VCaP (cell line): ENCODE measurements at regions not wholly inside any gene's neighbourhood (a gene's known extent, or its start where the extent isn't known, plus 50 kb on each side); places are given as distances from the start of the nearest gene placed in this dataset.

Source experiments
- H3K27ac ChIP-seq: fragments of 450-650 bp; 2 replicates; pipeline ENCODE4 v1.5.1; 2017
- TF ChIP-seq, protein P1 (sequence below): fragments of 450-650 bp; conservative IDR thresholded peaks from 2 replicates; pipeline ENCODE4 v1.5.1; 2017; ENCODE audit warnings: mild to moderate bottlenecking, moderate library complexity

DNA sequence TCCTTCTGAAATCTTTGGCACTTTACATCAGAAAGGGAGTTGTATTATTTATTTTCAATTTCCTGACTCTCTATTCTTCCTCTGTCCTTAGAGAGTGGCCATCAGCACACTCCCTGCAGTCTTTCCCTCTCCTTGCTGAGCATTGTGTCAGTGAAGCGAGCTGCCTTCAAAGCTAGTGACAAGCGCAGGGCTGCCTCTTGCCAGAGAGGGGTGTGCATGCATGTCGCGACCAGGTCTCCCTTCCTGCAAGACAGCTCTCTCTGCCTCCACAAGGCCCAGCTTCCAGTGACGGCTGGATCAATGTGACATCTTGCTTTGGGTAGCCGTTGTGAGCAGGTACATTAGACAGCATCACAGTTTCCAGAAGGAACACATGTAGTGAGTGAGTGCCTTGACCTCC is 810.9 kb upstream of the TENM3 start:
- TF ChIP-seq, protein P1, sequence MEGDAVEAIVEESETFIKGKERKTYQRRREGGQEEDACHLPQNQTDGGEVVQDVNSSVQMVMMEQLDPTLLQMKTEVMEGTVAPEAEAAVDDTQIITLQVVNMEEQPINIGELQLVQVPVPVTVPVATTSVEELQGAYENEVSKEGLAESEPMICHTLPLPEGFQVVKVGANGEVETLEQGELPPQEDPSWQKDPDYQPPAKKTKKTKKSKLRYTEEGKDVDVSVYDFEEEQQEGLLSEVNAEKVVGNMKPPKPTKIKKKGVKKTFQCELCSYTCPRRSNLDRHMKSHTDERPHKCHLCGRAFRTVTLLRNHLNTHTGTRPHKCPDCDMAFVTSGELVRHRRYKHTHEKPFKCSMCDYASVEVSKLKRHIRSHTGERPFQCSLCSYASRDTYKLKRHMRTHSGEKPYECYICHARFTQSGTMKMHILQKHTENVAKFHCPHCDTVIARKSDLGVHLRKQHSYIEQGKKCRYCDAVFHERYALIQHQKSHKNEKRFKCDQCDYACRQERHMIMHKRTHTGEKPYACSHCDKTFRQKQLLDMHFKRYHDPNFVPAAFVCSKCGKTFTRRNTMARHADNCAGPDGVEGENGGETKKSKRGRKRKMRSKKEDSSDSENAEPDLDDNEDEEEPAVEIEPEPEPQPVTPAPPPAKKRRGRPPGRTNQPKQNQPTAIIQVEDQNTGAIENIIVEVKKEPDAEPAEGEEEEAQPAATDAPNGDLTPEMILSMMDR: no peak
- no peak overlapping the region for H3K27ac ChIP-seq

DNA sequence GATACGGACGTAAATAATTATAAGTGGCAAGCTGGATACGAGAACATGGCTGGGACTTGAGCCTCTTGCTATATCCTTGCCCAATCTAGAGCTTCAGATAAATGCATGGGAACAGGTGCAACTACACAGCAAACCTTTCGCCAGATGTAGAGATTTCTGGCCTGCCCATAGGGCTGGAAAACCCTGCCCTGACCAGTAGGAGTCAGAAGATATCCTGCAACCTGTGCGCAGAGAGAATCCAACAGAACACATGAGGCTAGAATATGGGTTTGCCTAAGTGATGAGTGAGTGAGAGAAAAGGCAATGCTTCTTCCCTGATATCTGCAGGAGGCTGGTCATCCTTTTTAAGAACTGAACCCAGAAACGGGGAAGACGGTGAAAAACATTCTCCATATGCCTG is 805.3 kb upstream of the TENM3 start:
- TF ChIP-seq, protein P1: no peak
- no peak overlapping the region for H3K27ac ChIP-seq

DNA sequence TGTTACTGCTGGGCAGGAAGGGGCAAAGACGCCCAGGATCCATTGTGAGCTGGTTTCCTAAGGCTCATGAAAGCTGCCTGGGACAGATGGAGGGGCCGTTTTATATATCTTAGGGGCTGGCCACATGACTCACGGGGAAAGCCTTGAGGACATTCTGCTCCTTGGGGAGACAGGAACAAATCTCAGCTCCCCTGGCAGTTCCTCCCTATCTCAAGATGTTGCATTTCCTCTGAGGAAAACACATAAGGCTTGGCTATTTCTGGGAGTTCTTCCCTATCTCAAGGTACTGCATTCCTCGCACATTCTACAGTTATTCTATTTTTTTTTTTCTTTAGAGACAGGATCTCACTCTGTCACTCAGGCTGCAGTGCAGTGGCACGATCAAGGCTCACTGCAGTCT is 804.6 kb upstream of the TENM3 start:
- TF ChIP-seq, protein P1: no peak

DNA sequence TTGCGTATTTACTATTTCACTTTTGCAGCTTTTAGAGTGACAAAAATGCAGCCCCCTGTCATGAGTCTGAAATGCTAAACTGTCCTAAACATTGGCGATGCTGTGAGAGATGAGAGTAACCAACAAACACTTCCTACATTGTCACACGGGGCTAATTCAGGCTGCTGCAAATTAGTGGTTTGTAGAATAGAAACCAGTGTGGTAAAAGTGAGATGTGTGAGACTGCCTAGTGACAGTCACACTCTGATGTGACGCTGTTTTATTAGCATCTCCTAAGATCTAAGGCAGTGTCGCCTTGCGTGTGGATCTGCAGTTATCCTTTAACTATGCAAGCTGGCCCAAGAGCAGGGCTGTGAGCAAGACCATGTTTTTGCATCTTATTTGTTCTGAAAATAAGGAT is 800.2 kb upstream of the TENM3 start:
- H3K27ac ChIP-seq: no peak overlapping the region
- TF ChIP-seq, protein P1: no peak

More for the DNA sequence above, 804.6 kb upstream of the TENM3 start:
- no peak overlapping the region for H3K27ac ChIP-seq

DNA sequence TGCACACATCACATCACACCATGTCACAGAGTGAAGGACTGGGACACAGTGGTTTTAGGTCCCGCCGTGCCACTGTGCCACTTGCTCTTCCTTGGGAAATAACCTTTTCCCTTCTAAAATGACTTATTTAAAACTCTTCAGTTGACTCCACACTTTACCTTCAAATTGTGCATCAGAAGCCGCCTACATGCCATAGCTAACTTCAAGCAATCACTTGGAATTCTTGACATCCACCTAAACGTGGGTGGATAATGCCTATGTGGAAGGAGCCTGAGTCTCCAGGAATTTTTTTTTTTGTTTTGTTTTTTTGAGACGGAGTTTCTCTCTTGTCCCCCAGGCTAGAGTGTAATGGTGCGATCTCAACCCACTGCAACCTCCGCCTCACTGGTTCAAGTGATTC is 777.4 kb upstream of the TENM3 start:
- H3K27ac ChIP-seq: no peak overlapping the region
- TF ChIP-seq, protein P1: no peak

DNA sequence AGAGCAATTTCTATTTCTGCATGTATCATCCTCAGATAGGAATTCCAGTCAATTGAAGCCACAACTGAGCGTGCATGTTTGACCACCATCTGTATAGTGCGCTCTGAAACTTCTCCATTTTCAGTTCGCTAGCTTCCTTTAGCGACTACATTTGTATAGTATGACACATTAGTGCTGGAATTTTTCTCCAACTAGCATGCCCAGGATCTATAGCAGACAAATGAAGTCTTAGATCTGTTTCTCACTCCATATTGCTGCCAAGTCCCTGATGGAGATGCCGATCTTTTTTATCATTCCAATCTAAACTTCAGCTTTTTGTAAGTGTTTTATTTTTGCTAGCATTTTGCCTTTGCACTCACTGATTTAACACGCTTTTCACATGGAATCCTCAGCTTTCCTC is 774.8 kb upstream of the TENM3 start:
- TF ChIP-seq, protein P1: no peak

DNA sequence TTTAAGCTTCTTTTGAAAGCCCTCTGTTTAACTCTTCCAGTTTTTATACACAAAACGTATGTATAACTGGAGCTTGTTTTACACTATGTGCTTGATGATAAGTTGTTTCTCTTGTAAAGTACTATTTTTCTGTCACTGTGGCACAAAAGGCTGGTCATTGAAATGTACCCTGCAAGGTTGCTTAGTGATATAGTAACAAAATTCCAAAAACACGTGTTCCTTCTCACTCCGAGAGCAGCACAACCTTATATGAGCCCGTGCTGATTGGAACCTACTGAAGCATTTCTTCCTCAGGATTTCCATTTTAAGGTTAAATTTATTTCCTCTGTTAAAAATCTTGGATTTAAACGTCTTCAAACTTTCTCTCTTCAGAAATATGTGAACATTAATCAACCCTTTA is 772.9 kb upstream of the TENM3 start:
- H3K27ac ChIP-seq: no peak overlapping the region
- TF ChIP-seq, protein P1: no peak

More for the DNA sequence above, 774.8 kb upstream of the TENM3 start:
- no peak overlapping the region for H3K27ac ChIP-seq

DNA sequence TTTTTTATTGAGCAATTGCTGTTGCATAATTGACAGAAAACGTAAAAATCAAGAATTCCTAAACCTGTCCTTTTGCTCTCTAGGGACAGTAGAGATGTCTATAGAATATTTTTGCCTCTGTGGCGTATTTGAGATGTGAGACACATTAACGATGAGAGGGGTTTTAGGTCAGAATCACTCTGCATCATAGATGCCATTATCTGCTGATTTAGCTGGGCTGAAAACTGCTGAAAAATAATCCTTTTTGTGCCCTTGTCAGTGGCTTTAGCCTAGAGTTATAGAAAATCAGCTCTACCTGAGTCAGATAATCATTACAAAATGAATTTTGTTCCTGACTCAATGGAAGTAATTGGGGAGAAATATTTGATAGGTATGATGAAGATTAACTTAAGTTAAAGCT is 767.8 kb upstream of the TENM3 start:
- H3K27ac ChIP-seq: no peak overlapping the region
- TF ChIP-seq, protein P1: no peak
